GM23338 (cell line): ENCODE measurements at regions not wholly inside any gene's neighbourhood (a gene's known extent, or its start where the extent isn't known, plus 50 kb on each side); places are given as distances from the start of the nearest gene placed in this dataset.

ENCODE experiments used
- ATAC-seq: fragments of 200-7000 bp; cut with Tn5 transposase; 3 replicates; pipeline ENCODE4 v1.9.1; 2020
- DNase-seq: peaks from one replicate; pipeline ENCODE4 v3.0.0-alpha.2; 2015; ENCODE audit warnings: low spot score
- H2AFZ ChIP-seq: fragments of 200-600 bp; sonication (generic); 2 replicates; pipeline ENCODE4 v1.8.0; 2016; ENCODE audit warnings: antibody characterized with exemption, mild to moderate bottlenecking, moderate library complexity
- H3F3A ChIP-seq: fragments of 200-600 bp; sonication (generic); replicated peaks from 2 replicates; pipeline ENCODE4 v1.8.0; 2017; ENCODE audit warnings: antibody characterized with exemption, mixed run types, low read depth
- H3K27ac ChIP-seq: fragments of 200-600 bp; sonication (generic); 2 replicates; pipeline ENCODE4 v1.6.1; 2016; ENCODE audit warnings: low read depth
- H3K27me3 ChIP-seq: fragments of 200-600 bp; sonication (generic); 2 replicates; pipeline ENCODE4 v1.8.0; 2016; ENCODE audit warnings: mild to moderate bottlenecking, mixed run types, moderate library complexity; ENCODE audit not compliant: insufficient read depth
- H3K36me3 ChIP-seq: fragments of 200-600 bp; sonication (generic); 2 replicates; pipeline ENCODE4 v1.8.0; 2016; ENCODE audit warnings: mild to moderate bottlenecking; ENCODE audit not compliant: insufficient read depth
- H3K4me1 ChIP-seq: fragments of 200-600 bp; sonication (generic); 2 replicates; pipeline ENCODE4 v1.8.0; 2016; ENCODE audit warnings: mild to moderate bottlenecking, moderate library complexity; ENCODE audit not compliant: insufficient read depth
- H3K4me2 ChIP-seq: fragments of 200-600 bp; sonication (generic); 2 replicates; pipeline ENCODE4 v1.7.1; 2017; ENCODE audit warnings: mixed run types
- H3K4me3 ChIP-seq: fragments of 200-600 bp; sonication (generic); 2 replicates; pipeline ENCODE4 v1.6.1; 2016; ENCODE audit warnings: mixed run types
- H3K79me2 ChIP-seq: fragments of 200-600 bp; sonication (generic); replicated peaks from 2 replicates; pipeline ENCODE4 v1.8.0; 2017; ENCODE audit warnings: mild to moderate bottlenecking; ENCODE audit not compliant: insufficient read depth
- H3K9me2 ChIP-seq: fragments of 200-600 bp; sonication (generic); 2 replicates; pipeline ENCODE4 v1.8.0; 2017; ENCODE audit not compliant: insufficient read depth
- H4K20me1 ChIP-seq: fragments of 200-600 bp; sonication (generic); replicated peaks from 2 replicates; pipeline ENCODE4 v1.8.0; 2017; ENCODE audit warnings: mild to moderate bottlenecking; ENCODE audit not compliant: insufficient read depth
- H3K27ac Mint-ChIP-seq: 2 replicates; pipeline ENCODE4 v1.8.0; 2020; ENCODE audit warnings: inconsistent platforms, mild to moderate bottlenecking, moderate library complexity, mixed read lengths
- H3K27me3 Mint-ChIP-seq: 3 replicates; pipeline ENCODE4 v1.8.0; 2022; ENCODE audit warnings: low read depth, mild to moderate bottlenecking, moderate library complexity, mixed read lengths, inconsistent platforms; ENCODE audit not compliant: insufficient read depth, poor library complexity
- H3K36me3 Mint-ChIP-seq: 3 replicates; pipeline ENCODE4 v1.8.0; 2021; ENCODE audit warnings: low read depth, mild to moderate bottlenecking, inconsistent platforms, moderate library complexity, mixed read lengths
- H3K4me1 Mint-ChIP-seq: 3 replicates; pipeline ENCODE4 v1.8.0; 2020; ENCODE audit warnings: mild to moderate bottlenecking, inconsistent platforms, mixed read lengths
- H3K4me3 Mint-ChIP-seq: 3 replicates; pipeline ENCODE4 v1.8.0; 2021; ENCODE audit warnings: moderate library complexity, mild to moderate bottlenecking, inconsistent platforms, mixed read lengths
- H3K9me3 Mint-ChIP-seq: 3 replicates; pipeline ENCODE4 v1.8.0; 2020; ENCODE audit warnings: moderate library complexity, mild to moderate bottlenecking, inconsistent platforms, mixed read lengths
- CTCF ChIP-seq, 2 experiments: fragments of 200-600 bp in 1 of 2; sonication (generic) in 1 of 2; conservative IDR thresholded peaks; 2 replicates each; pipeline versions ENCODE4 v1.5.1 to v1.6.1; 2016 to 2017; ENCODE audit warnings: antibody characterized with exemption in 2 of 2, low read depth in 2 of 2, mild to moderate bottlenecking in 2 of 2, moderate library complexity in 1 of 2
- EZH2 ChIP-seq: fragments of 200-600 bp; sonication (generic); IDR thresholded peaks from one replicate; pipeline ENCODE4 v1.8.0; 2017; ENCODE audit warnings: antibody characterized with exemption, mild to moderate bottlenecking, low read depth; ENCODE audit not compliant: unreplicated experiment
- EZH2phosphoT487 ChIP-seq: fragments of 200-600 bp; sonication (generic); IDR thresholded peaks from one replicate; pipeline ENCODE4 v1.8.1; 2018; ENCODE audit warnings: antibody characterized with exemption; ENCODE audit not compliant: unreplicated experiment
- JUNB ChIP-seq: IDR thresholded peaks from one replicate; pipeline ENCODE4 v1.6.1; 2016; ENCODE audit warnings: antibody characterized with exemption; ENCODE audit not compliant: unreplicated experiment
- STAT1 ChIP-seq: IDR thresholded peaks from one replicate; pipeline ENCODE4 v1.6.1; 2016; ENCODE audit warnings: antibody characterized with exemption; ENCODE audit not compliant: unreplicated experiment
- ZNF114 ChIP-seq: fragments of 250-450 bp; sonication (Bioruptor Pico); IDR thresholded peaks from 2 replicates; pipeline ENCODE4 v1.5.0; 2020; ENCODE audit warnings: mild to moderate bottlenecking, moderate library complexity
- ZNF331 ChIP-seq: fragments of 250-450 bp; sonication (Bioruptor Pico); IDR thresholded peaks from 2 replicates; pipeline ENCODE4 v1.5.0; 2020; ENCODE audit warnings: low read depth, mild to moderate bottlenecking, moderate library complexity
- ZNF462 ChIP-seq: fragments of 250-450 bp; sonication (Bioruptor Pico); IDR thresholded peaks from 2 replicates; pipeline ENCODE4 v1.5.0; 2020; ENCODE audit warnings: mild to moderate bottlenecking, moderate library complexity

GRCh38 chr15:69849232-69849610 lies 248.5 kb downstream of the TLE3 start (continued):
- no peak for TF ChIP-seq ZNF462 (CRISPR knock-in tag)

GRCh38 chr15:69852482-69852881 lies 245.2 kb downstream of the TLE3 start:
- H4K20me1 ChIP-seq = no peaks in the 10 kb centered on the region
- Mint-ChIP-seq H3K27ac (no peak overlapping the region), H3K36me3 (no peaks in the 10 kb centered on the region), H3K9me3 (no peaks in the 10 kb centered on the region), H3K4me3 (no peak overlapping the region), H3K27me3 (peaks cover 15% of the 10 kb centered on the region), H3K4me1 (peaks cover 18% of the 10 kb centered on the region)
- no peak overlapping the region for H3K27ac ChIP-seq
- H2AFZ ChIP-seq = no peak overlapping the region
- no peaks in the 10 kb centered on the region for H3K27me3 ChIP-seq
- no peaks in the 10 kb centered on the region for H3F3A ChIP-seq
- H3K36me3 ChIP-seq = no peaks in the 10 kb centered on the region
- H3K79me2 ChIP-seq = no peaks in the 10 kb centered on the region
- H3K4me3 ChIP-seq = no peak overlapping the region
- H3K9me2 ChIP-seq = no peaks in the 10 kb centered on the region
- H3K4me2 ChIP-seq = no peak overlapping the region
- DNase-seq (no peak), ATAC-seq (no peak)
- H3K4me1 ChIP-seq = no peaks in the 10 kb centered on the region; the same call in 1 of the 2 replicates
- no peak for TF ChIP-seq EZH2
- TF ChIP-seq JUNB = no peak
- no peak for TF ChIP-seq ZNF331 (CRISPR knock-in tag)
- TF ChIP-seq EZH2phosphoT487 = no peak
- TF ChIP-seq ZNF462 (CRISPR knock-in tag) = no peak
- TF ChIP-seq CTCF (conservative IDR thresholded peaks at IDR 0.05; ENCODE audit: low read depth in 2 of 2) = no peak
- no peak for TF ChIP-seq STAT1
- no peak for TF ChIP-seq ZNF114 (CRISPR knock-in tag)
